GM18868 (cell line): ENCODE measurements at regions not wholly inside any gene's neighbourhood (a gene's known extent, or its start where the extent isn't known, plus 50 kb on each side); places are given as distances from the start of the nearest gene placed in this dataset.

Experiments
- ATAC-seq: cut with Tn5 transposase; IDR thresholded peaks from one replicate; pipeline ENCODE4 v1.9.1; 2021; ENCODE audit warnings: mild to moderate bottlenecking, moderate library complexity; ENCODE audit not compliant: unreplicated experiment

- ATAC-seq, result no peak
Measured at GRCh38 chr9:21657966-21658667, 144.3 kb upstream of the MTAP start.

DNA sequence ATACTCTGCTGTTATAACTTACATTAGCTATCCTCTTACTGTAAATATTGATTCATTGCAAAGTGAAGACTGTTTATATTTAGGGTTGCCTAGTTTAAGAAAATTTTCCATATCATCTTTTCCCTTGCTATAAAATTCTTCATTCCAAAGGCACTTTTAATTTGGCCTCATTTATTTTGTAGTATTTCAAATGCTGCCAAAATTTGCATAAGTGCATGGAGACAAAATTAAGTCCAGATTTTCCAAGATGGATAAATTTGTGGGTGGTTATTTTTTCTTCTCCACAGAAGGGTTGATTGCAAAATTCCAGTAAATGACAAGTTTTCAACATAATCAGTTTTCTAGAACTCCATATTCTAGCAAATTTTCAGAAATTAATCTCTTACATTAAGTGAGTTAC lies 141.5 kb upstream of the MTAP start:
- no peak for ATAC-seq

- ATAC-seq, result no peak
Measured at GRCh38 chr9:21661626-21662025, 140.8 kb upstream of the MTAP start.

DNA sequence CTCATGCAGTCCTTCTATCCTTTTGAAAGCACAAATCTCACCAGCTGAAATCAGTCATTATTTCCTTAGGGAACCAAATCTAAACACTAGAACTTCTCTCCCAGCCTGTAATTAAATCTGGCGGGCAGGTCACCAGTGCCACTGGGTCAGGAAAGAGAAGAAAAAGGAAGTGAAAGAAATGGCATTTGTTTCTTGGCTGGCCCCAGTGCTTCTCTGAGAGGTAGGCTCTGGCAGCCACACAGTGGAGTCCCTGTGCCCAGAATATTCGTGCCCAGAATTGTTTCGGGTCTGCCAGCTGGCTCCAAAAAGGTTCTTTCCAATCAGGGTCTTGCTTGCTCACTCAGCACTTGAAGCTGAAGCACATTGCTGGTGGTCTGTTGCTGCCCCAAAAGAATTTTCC lies 133.9 kb upstream of the MTAP start:
- no peak for ATAC-seq

DNA sequence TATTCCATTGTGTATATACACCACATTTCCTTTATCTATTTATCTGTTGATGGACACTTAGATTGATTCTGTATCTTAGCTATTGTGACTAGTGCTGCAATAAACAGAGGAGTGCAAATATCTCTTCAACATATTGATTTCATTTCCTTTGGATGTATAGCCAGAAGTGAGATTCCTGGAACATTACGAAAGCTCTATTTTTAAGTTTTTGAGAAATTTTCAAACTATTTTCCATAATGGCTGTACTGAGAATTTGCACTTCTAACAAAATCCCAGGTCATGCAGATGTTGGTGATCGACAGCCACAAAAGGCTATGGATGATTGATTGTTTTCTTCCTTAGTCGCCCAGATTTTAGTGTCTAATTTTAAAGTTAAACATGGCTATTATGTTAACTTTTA lies 132.7 kb upstream of the MTAP start:
- no peak for ATAC-seq

DNA sequence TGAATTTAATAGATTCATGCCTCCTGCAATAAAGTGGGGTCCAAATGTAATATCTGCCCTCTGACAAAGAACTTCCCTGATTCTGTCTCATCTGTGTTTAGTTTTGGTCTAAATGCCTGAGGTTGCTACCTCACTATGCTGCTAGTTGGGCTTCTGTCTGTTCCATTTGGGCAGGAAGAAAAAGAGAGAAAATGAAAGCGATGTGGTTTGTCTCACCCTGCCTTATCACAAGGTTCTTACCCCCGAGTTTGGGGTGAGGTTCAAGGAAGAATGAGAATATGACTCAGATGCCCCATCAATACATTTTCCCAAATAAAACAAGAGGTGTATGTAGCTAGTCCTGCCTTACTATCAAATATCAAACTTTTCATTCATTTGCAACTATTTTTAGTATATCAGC lies 132.1 kb upstream of the MTAP start:
- ATAC-seq, result no peak

DNA sequence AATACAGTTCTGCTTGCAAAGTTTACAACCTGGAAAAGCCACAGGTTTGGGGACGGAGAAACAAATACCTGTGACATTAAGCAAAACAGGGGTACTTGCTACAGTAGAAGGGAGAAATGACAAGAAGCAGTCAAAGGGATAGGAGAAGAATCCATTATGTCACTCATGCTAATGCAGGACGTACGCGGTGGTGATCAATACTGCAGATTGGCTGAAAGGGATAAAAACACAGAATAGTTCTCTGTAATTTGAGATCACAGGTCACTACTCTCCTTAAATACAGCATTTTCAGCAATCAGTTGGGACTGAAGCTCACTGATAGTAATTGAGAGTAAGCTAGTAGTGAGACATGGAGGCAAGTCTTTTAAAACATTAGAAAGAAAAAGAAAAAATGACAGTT lies 130.3 kb upstream of the MTAP start:
- ATAC-seq, result no peak

DNA sequence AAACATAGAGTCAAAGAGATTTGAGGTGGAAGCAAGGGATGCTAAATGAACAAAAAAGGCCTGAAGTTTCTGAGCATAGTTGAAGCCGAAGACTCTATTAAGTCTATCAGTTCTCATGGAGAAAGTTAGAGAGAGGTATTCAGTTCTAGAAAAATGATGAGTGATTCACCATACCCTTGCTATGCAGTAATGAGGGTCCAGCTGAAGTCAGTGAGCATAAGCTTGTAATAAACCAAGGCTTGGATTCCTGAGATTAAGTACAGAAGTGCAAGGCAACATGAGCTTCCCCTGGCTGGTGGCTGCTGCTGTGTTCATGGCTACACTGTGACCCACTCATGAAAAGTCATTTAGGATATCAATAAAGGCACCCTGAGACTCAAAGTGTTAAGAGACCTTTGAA lies 129.7 kb upstream of the MTAP start:
- ATAC-seq, result no peak

- ATAC-seq, result no peak
Measured at GRCh38 chr9:21674894-21675293, 127.5 kb upstream of the MTAP start.

- no peak for ATAC-seq
Measured at GRCh38 chr9:21677387-21677786, 125.0 kb upstream of the MTAP start.

DNA sequence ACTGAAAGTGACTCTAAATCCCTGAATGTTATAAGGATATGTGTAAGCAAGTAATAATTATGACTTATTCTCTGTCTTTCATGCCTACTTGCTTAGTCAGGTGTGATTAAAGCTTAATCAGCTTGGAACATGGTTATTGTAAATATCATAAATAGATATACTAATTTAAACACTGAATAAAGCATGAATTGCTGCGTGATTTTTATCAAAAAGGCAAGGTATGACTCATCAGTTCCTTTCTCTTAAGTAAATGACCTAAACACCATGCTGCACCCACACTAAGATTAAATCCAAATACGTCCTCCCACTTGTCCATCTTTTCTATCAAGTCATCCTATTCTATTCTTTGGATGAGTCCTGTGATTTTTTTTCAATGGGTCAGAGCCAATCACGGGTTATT lies 124.6 kb upstream of the MTAP start:
- ATAC-seq, result no peak

- no peak for ATAC-seq
Measured at GRCh38 chr9:21679432-21679831, 123.0 kb upstream of the MTAP start.

DNA sequence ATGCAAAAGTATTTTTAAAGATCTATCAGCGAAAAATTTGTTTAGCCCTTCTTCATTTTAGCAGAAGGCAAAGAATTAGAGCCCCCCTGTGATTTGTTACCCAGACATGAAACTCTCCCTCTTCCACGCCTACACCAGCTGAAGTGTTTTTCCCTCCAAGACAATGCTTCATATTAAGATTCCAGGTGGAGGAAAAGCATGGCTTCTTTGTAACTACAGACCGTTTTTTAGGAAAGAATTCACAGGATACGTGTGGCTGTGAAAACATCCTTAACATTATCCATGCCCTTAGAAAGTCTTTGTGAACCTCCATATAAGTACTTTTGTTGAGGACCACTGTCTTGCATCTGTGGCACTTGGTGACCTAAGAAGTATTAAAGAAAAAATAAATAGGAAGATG lies 121.8 kb upstream of the MTAP start:
- no peak for ATAC-seq

DNA sequence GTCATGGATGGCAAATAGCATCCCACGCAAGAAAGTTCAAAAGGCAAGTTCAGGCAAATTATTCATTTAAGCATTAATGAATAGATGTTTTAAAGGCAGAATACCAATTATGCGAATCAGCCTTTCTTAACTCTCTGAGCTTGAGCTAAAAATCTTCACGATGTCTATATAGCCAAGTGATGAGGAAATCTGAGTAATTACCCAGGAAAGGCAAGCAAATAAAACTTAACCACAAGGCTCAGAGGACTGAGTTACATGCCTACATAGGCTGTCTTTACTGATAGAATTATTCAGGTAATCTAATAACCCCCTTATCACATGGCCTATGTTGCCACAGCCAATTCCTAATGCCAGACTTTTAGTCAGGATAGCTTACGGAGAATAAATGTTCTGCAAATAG lies 120.8 kb upstream of the MTAP start:
- ATAC-seq, result no peak

DNA sequence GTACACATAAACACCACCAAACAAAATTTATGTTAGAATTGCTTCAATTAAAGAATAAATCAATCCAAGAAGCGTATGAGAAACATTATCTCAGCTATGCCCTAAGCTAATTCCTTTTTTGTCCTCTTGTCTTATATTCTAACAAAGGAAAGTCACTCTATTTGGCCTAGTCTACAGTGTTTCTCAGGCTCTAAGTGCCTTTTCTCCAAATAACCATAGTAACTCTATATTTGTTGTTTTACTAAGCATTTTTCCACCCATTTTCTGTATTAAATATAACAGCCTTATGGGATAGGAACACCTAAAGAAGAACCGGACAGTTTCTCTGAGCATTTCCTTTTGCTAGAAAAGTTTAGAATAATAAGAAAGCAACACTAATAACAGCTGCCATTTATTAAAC lies 120.1 kb upstream of the MTAP start:
- ATAC-seq, result no peak

DNA sequence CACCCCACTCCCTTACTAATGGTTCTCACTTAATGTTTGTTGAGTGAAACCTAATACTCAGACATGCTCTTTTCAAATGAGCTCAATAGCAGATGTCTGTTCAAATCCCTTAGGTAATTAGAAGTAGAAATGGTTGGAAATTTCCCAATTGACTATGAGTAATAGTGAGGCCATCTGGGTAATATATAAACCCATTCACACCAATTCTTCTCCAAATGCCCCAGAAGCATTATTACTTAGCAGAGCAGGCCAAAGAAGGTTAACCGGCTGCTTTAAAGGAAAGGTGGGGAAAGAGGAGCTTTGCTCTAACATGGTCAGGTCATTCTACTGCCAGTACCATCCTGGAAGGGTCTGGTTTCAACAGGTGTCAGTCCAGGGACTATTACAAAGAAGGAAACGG lies 119.5 kb upstream of the MTAP start:
- ATAC-seq, result no peak

- ATAC-seq, result no peak
Measured at GRCh38 chr9:21683484-21684175, 118.8 kb upstream of the MTAP start.

- ATAC-seq, result no peak
Measured at GRCh38 chr9:21684231-21684630, 118.2 kb upstream of the MTAP start.

- no peak for ATAC-seq
Measured at GRCh38 chr9:21684831-21685362, 117.5 kb upstream of the MTAP start.

DNA sequence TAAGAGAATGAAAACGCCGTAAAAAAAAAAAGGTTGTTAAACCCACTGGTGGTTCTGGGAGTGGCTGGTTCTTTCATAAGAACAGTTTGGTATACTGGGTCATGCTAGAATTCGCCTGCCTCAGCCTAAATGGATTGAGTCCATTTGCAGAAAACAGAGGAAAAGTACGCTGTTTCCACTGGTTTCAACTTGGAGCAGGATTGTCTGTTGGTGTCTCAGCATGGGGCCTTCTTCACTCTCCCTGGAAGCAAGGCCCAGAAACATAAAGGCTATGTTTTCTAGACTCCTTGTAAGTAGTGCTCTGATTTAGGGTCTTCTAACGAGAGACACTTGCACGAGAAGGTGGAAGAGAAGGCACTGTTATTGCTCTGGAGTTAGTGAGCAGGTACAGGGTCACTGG lies 116.9 kb upstream of the MTAP start:
- ATAC-seq, result no peak

GRCh38 chr9:21686738-21687137 lies 115.7 kb upstream of the MTAP start:
- no peak for ATAC-seq

- no peak for ATAC-seq
Measured at GRCh38 chr9:21687351-21687750, 115.1 kb upstream of the MTAP start.
